HEK293 (cell line): ENCODE measurements at regions not wholly inside any gene's neighbourhood (a gene's known extent, or its start where the extent isn't known, plus 50 kb on each side); places are given as distances from the start of the nearest gene placed in this dataset.

Experiments
- CTCF ChIP-seq: fragments of 450-650 bp; formaldehyde crosslinking; IDR thresholded peaks from 2 replicates; pipeline ENCODE4 v1.5.1; 2016; ENCODE audit warnings: missing biosample characterization, missing genetic modification characterization
- MYNN ChIP-seq: fragments of 450-650 bp; formaldehyde crosslinking; IDR thresholded peaks from 2 replicates; pipeline ENCODE4 v1.5.1; 2016; ENCODE audit warnings: missing biosample characterization, missing genetic modification characterization, borderline replicate concordance
- PBX3 ChIP-seq: sonication (generic); formaldehyde crosslinking; IDR thresholded peaks from 2 replicates; pipeline ENCODE4 v1.8.1; 2022; ENCODE audit warnings: mild to moderate bottlenecking, moderate library complexity, missing genetic modification reagents
- ZBTB48 ChIP-seq: fragments of 450-650 bp; formaldehyde crosslinking; IDR thresholded peaks from 2 replicates; pipeline ENCODE4 v1.5.1; 2016; ENCODE audit warnings: missing biosample characterization, missing genetic modification characterization
- ZNF266 ChIP-seq: fragments of 450-650 bp; formaldehyde crosslinking; IDR thresholded peaks from 2 replicates; pipeline ENCODE4 v1.5.1; 2016; ENCODE audit warnings: missing biosample characterization, missing genetic modification characterization, low read depth
- ZNF311 ChIP-seq: fragments of 450-650 bp; formaldehyde crosslinking; IDR thresholded peaks from 2 replicates; pipeline ENCODE4 v1.5.1; 2017; ENCODE audit warnings: missing biosample characterization, missing genetic modification characterization, borderline replicate concordance

- TF ChIP-seq ZNF311 (tag by site-specific recombination) = no peak
- no peak for TF ChIP-seq ZBTB48
- TF ChIP-seq ZNF266 (tag by site-specific recombination) = no peak
- no peak for TF ChIP-seq CTCF (tag by site-specific recombination)
- TF ChIP-seq MYNN (tag by site-specific recombination) = no peak
- no peak for TF ChIP-seq PBX3 (CRISPR knock-in tag)
Observed at GRCh38 chr20:55135923-55136322, 660.5 kb downstream of the DOK5 start.
